ENCODE measurements at regions not wholly inside any gene's neighbourhood (a gene's known extent, or its start where the extent isn't known, plus 50 kb on each side); places are given as distances from the start of the nearest gene placed in this dataset.
"Not testable (repeated sequence)": the region's sequence is repeated elsewhere in the genome, so short reads cannot be mapped to it uniquely, and the experiment has no call there.

DNA sequence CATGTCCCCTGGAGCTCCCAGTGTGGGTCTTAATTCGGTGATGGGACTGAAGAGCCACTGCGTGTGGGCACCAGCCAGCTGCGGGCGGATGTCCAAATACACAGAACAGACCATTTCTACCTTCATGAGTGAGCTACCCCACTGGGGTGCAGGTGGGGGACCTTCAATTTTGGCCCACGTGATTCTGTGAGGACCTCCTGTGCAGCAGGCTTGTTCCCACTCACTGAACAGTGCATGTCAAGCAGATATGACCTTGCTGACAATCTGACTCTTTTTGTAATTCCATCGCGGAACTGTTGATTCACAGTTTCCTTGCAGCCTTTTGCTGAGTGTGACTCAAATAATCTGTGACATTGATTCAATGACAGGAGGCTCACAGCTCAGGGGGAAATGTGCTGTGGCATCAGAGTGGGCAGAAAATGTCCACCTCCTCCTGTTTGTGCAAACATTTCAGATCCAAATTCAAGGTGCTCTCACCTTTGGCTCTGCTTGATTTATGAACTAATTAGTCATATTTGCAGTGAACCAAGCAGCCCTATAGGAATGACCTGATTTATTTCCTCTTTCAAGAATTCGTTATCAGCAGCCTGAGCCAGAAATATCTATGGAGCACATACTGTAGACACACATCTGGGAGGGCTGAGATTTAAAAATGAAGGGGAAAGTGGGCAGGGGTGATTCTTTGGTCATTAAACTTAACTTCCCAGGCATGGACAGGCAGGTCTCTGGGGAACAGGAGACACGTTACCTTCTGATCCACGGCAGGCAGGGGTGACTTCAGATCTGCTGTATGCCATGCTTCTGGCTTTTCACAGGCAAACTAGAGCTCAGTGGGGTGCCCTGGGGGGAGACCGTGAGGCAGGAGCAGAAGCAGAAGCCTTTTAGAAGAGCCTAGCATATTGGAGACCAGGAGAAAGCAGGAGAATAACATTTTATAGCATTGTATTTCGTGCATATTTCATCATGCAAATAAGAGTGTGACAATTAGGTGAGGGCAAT, 170.0 kb upstream of the KL start:
- Histone ChIP-seq H3K27ac (no peak overlapping the region), H3K4me1 (ENCODE audit: control insufficient read depth in 1 of 2, low read depth in 2 of 2) (peaks cover 0 to 19% of the 10 kb centered on the region in 2 donors), H3K36me3 (no peaks in the 10 kb centered on the region), H3K27me3 (replicated peaks; ENCODE audit: insufficient read depth) (no peaks in the 10 kb centered on the region), H3K4me3 (no peak overlapping the region), H3K9me3 (no peaks in the 10 kb centered on the region)
- DNase-seq (ENCODE audit: low spot score) = no peak
- no peak for ATAC-seq (ENCODE audit: insufficient number of reproducible peaks, low FRiP score, low read depth)
- TF ChIP-seq, protein P1, sequence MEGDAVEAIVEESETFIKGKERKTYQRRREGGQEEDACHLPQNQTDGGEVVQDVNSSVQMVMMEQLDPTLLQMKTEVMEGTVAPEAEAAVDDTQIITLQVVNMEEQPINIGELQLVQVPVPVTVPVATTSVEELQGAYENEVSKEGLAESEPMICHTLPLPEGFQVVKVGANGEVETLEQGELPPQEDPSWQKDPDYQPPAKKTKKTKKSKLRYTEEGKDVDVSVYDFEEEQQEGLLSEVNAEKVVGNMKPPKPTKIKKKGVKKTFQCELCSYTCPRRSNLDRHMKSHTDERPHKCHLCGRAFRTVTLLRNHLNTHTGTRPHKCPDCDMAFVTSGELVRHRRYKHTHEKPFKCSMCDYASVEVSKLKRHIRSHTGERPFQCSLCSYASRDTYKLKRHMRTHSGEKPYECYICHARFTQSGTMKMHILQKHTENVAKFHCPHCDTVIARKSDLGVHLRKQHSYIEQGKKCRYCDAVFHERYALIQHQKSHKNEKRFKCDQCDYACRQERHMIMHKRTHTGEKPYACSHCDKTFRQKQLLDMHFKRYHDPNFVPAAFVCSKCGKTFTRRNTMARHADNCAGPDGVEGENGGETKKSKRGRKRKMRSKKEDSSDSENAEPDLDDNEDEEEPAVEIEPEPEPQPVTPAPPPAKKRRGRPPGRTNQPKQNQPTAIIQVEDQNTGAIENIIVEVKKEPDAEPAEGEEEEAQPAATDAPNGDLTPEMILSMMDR (IDR thresholded peaks at IDR 0.05) = no peak

DNA sequence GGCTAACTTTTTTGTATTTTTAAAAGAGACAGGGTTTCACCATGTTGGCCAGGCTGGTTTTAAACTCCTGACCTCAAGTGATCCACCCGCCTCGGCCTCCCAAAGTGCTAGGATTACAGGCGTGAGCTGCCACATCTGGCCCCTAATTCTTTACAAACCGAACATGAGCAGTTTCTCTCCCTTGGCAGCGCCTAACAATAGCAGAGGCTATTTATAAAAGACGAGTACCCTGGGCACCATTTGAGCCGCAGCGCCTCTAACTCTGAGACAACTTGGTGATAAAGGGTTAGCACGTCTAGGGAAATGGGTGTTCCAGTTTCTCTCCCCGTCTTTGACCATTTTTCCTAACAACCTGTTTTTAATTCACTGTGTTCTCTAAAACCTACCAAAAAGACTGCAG, 168.2 kb upstream of the KL start:
- not testable (repeated sequence) for DNase-seq (ENCODE audit: low spot score); H3K27ac ChIP-seq; ATAC-seq (ENCODE audit: insufficient number of reproducible peaks, low FRiP score, low read depth); H3K27me3 ChIP-seq (replicated peaks; ENCODE audit: insufficient read depth); H3K36me3 ChIP-seq; H3K9me3 ChIP-seq
- Histone ChIP-seq H3K4me3 (peak overlapping the region; percentile 16), H3K4me1 (ENCODE audit: control insufficient read depth in 1 of 2, low read depth in 2 of 2) (peaks cover 0 to 14% of the 10 kb centered on the region in 2 donors)

DNA sequence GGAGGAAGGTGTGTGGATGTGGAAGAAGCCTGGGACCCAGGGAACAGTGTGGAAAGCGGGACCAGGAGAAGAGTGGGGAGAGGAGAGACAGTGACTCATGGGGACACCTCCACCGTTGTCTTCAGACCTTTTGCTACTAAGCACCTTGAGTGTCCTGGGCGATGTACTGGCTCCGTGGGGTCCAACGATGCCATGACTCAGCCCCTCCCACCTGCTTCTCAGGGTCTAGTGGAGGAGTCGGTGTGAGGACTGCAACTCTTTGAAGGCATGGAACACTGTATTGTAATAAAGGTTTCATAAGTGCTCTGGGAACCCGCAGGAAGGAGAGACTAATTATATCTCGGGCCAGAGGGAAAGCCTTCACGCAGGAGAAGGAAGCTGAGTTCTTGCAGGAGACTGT, 166.9 kb upstream of the KL start:
- TF ChIP-seq, protein P1 (IDR thresholded peaks at IDR 0.05) = no peak
- no peak overlapping the region for H3K27ac ChIP-seq
- no peak overlapping the region for H3K4me3 ChIP-seq
- no peaks in the 10 kb centered on the region for H3K27me3 ChIP-seq (replicated peaks; ENCODE audit: insufficient read depth)
- no peaks in the 10 kb centered on the region for H3K36me3 ChIP-seq
- ATAC-seq (ENCODE audit: insufficient number of reproducible peaks, low FRiP score, low read depth) = no peak
- no peak for DNase-seq (ENCODE audit: low spot score)
- no peaks in the 10 kb centered on the region for H3K9me3 ChIP-seq
- H3K4me1 ChIP-seq (ENCODE audit: control insufficient read depth in 1 of 2, low read depth in 2 of 2) = peaks cover 0 to 14% of the 10 kb centered on the region in 2 donors

DNA sequence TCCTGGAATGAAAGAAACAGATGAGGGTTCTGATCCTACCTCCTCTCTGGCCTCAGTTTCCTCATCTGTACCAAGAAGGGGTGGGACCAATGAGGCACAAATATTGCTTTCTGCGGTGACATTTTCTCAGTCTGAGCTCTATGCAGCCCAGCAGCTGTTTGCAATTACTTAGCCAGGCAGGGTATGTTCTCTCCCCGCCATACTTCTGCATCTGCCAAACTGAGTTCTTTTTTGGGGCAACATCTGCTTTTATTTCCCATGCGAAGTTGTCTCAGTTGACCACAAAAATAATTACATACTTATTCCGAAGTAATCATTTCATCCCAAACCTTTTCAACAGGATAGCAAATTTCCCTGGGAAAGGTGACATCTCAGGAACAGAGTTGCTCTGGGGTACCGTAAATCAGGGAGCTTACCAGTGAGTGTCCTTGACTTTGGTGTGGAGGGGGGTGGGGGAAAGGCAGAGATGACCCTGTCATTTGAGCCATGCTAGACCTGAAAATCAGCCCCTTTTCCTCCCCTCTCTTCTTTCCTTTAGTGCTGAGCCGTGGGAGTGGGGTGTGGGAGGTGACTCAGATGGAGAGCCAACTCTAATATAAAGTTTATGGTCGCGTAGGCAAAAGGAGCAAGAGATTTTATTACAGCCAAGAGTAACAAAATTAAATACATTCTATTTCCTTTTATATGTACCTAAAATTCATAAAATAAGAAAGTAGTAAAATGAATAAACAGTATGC, 165.7 kb upstream of the KL start:
- Histone ChIP-seq H3K9me3 (no peaks in the 10 kb centered on the region), H3K36me3 (no peaks in the 10 kb centered on the region), H3K4me1 (ENCODE audit: control insufficient read depth in 1 of 2, low read depth in 2 of 2) (peaks cover 0 to 14% of the 10 kb centered on the region in 2 donors), H3K27me3 (replicated peaks; ENCODE audit: insufficient read depth) (no peaks in the 10 kb centered on the region), H3K27ac (no peak overlapping the region), H3K4me3 (no peak overlapping the region)
- DNase-seq (ENCODE audit: low spot score) = no peak
- ATAC-seq (ENCODE audit: insufficient number of reproducible peaks, low FRiP score, low read depth) = no peak
- TF ChIP-seq, protein P1 (IDR thresholded peaks at IDR 0.05) = no peak

DNA sequence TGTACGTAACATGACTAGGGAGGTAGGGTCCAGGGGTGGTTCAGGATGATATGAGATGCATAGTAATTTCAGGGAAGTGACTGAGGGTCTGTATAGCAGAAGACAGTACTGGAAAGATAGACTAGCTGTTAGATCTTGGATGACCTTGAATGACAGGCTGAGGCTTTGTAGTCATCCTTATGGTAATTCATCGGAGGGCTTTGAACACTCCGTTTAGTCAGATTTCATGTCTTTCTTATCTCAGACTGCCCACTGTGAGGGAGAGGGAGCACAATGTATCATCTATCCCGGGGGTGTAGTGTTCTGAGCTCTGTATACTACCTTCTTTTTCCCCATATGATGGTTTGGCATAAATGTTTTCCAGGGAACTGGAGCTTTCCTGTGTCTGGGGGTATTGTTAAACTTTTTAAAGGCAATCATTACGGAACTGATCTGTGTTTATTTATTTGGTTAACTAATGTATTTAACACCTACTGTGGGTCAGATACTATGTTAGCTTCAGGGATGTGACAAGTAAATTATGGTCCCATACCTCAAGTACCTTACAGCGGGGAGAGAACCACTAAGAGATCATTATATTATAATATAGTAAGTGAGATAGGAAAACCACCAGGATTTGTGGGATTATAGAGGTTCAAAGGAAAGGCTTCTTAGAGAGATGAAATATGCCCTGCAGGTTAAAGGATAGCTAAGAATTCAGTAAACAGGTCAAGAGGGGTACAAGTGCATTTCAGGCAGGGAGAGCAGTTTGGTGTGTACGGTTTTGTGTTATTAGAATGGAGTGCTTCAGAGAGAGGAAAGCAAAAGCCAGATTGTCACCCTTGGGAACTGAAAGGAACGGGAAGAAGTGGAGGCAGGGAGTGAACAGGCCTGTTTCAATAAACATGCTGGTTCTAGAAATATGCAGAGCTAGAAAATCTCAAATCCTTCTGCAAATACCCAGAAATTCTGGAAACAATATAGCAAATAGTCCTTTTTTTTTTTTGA, 164.8 kb upstream of the KL start:
- H3K9me3 ChIP-seq = no peaks in the 10 kb centered on the region
- H3K4me1 ChIP-seq (ENCODE audit: control insufficient read depth in 1 of 2, low read depth in 2 of 2) = peaks cover 0 to 14% of the 10 kb centered on the region in 2 donors
- H3K4me3 ChIP-seq = no peak overlapping the region
- no peaks in the 10 kb centered on the region for H3K27me3 ChIP-seq (replicated peaks; ENCODE audit: insufficient read depth)
- DNase-seq (ENCODE audit: low spot score) (no peak), ATAC-seq (ENCODE audit: insufficient number of reproducible peaks, low FRiP score, low read depth) (no peak)
- no peak overlapping the region for H3K27ac ChIP-seq
- no peaks in the 10 kb centered on the region for H3K36me3 ChIP-seq
- TF ChIP-seq, protein P1 (IDR thresholded peaks at IDR 0.05) = no peak
